ENCODE measurements at regions not wholly inside any gene's neighbourhood (a gene's known extent, or its start where the extent isn't known, plus 50 kb on each side); places are given as distances from the start of the nearest gene placed in this dataset.

DNA sequence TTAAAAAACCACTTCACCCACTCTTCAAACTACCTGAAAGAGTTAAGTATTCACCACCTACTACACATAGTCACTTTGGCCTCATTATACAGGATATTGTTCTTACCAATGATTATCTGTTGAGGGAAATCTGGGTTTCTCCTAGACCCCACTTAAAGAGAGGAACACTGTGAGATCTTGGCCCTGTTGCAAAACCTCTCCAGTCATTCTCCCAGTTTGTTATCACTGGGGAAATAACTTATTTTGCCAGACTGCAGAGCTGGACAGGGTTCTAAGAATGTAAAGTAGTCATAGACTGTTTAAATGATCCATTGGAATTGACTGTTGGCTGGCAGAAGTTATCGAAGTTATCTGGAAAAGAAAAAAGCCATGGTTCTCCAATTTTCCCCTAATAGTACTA lies 143.8 kb downstream of the HGF start:
- TF ChIP-seq, protein P1, sequence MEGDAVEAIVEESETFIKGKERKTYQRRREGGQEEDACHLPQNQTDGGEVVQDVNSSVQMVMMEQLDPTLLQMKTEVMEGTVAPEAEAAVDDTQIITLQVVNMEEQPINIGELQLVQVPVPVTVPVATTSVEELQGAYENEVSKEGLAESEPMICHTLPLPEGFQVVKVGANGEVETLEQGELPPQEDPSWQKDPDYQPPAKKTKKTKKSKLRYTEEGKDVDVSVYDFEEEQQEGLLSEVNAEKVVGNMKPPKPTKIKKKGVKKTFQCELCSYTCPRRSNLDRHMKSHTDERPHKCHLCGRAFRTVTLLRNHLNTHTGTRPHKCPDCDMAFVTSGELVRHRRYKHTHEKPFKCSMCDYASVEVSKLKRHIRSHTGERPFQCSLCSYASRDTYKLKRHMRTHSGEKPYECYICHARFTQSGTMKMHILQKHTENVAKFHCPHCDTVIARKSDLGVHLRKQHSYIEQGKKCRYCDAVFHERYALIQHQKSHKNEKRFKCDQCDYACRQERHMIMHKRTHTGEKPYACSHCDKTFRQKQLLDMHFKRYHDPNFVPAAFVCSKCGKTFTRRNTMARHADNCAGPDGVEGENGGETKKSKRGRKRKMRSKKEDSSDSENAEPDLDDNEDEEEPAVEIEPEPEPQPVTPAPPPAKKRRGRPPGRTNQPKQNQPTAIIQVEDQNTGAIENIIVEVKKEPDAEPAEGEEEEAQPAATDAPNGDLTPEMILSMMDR (conservative IDR thresholded peaks at IDR 0.05 in 1 of 2, IDR thresholded peaks at IDR 0.05 in 1 of 2; ENCODE audit: extremely low read depth in 1 of 2, insufficient read depth in 1 of 2, low read depth in 1 of 2, low read length in 2 of 2) = no peak
- no peak for TF ChIP-seq EZH2 (IDR thresholded peaks at IDR 0.05; ENCODE audit: borderline replicate concordance, low read length)
